SK-N-SH treated with all-trans-retinoic acid at 6 μM for 48 hours (cell line): ENCODE measurements at regions not wholly inside any gene's neighbourhood (a gene's known extent, or its start where the extent isn't known, plus 50 kb on each side); places are given as distances from the start of the nearest gene placed in this dataset.

Source experiments
- ATAC-seq: fragments of 200-7000 bp; cut with Tn5 transposase; 3 replicates; pipeline ENCODE4 v1.9.1; 2020; ENCODE audit warnings: mild to moderate bottlenecking, moderate library complexity
- ARNTL ChIP-seq: fragments of 450-650 bp; formaldehyde crosslinking; IDR thresholded peaks from 2 replicates; pipeline ENCODE4 v1.5.0; 2020; ENCODE audit warnings: low read depth, mild to moderate bottlenecking, moderate library complexity, borderline replicate concordance
- CSDC2 ChIP-seq: fragments of 250-450 bp; sonication (Bioruptor Pico); IDR thresholded peaks from 2 replicates; pipeline ENCODE4 v1.5.0; 2020; ENCODE audit warnings: mild to moderate bottlenecking, moderate library complexity
- CSRNP3 ChIP-seq: fragments of 250-450 bp; sonication (Bioruptor Pico); IDR thresholded peaks from 2 replicates; pipeline ENCODE4 v1.5.1; 2021; ENCODE audit warnings: mild to moderate bottlenecking, moderate library complexity
- ESRRG ChIP-seq: fragments of 250-450 bp; sonication (Bioruptor Pico); IDR thresholded peaks from 2 replicates; pipeline ENCODE4 v1.6.1; 2021; ENCODE audit warnings: mild to moderate bottlenecking
- GLIS3 ChIP-seq: fragments of 250-450 bp; sonication (Bioruptor Pico); IDR thresholded peaks from 2 replicates; pipeline ENCODE4 v1.5.0; 2020; ENCODE audit warnings: mild to moderate bottlenecking, moderate library complexity
- ISL1 ChIP-seq: fragments of 250-450 bp; sonication (Bioruptor Pico); IDR thresholded peaks from 2 replicates; pipeline ENCODE4 v2.1.2; 2022; ENCODE audit warnings: mild to moderate bottlenecking, moderate library complexity
- OSR1 ChIP-seq: fragments of 250-450 bp; sonication (Bioruptor Pico); IDR thresholded peaks from 2 replicates; pipeline ENCODE4 v1.8.0; 2022; ENCODE audit warnings: moderate library complexity, mild to moderate bottlenecking, inconsistent platforms
- PATZ1 ChIP-seq: fragments of 250-450 bp; sonication (Bioruptor Pico); IDR thresholded peaks from 2 replicates; pipeline ENCODE4 v1.8.0; 2020; ENCODE audit warnings: mild to moderate bottlenecking, moderate library complexity, borderline replicate concordance
- POU6F1 ChIP-seq: fragments of 250-450 bp; sonication (Bioruptor Pico); IDR thresholded peaks from 2 replicates; pipeline ENCODE4 v1.8.0; 2021; ENCODE audit warnings: low read depth, mild to moderate bottlenecking, moderate library complexity, borderline replicate concordance
- PPARA ChIP-seq: fragments of 250-450 bp; sonication (Bioruptor Pico); IDR thresholded peaks from 2 replicates; pipeline ENCODE4 v1.5.0; 2020; ENCODE audit warnings: mild to moderate bottlenecking, borderline replicate concordance
- RARB ChIP-seq: fragments of 250-450 bp; sonication (Bioruptor Pico); IDR thresholded peaks from 2 replicates; pipeline ENCODE4 v1.8.0; 2021; ENCODE audit warnings: mild to moderate bottlenecking, moderate library complexity
- SNAI2 ChIP-seq: fragments of 250-450 bp; sonication (Bioruptor Pico); IDR thresholded peaks from 2 replicates; pipeline ENCODE4 v1.5.0; 2020; ENCODE audit warnings: mild to moderate bottlenecking, moderate library complexity
- TOX ChIP-seq: fragments of 250-450 bp; sonication (Bioruptor Pico); IDR thresholded peaks from 2 replicates; pipeline ENCODE4 v1.8.0; 2021; ENCODE audit warnings: mild to moderate bottlenecking, moderate library complexity, borderline replicate concordance
- TSHZ2 ChIP-seq: fragments of 250-450 bp; sonication (Bioruptor Pico); IDR thresholded peaks from 2 replicates; pipeline ENCODE4 v1.5.0; 2020; ENCODE audit warnings: mild to moderate bottlenecking, moderate library complexity
- ZC3H10 ChIP-seq: fragments of 250-450 bp; sonication (Bioruptor Pico); IDR thresholded peaks from 2 replicates; pipeline ENCODE4 v1.5.1; 2021; ENCODE audit warnings: mild to moderate bottlenecking, moderate library complexity
- ZFP3 ChIP-seq: fragments of 250-450 bp; sonication (Bioruptor Pico); IDR thresholded peaks from 2 replicates; pipeline ENCODE4 v1.5.0; 2020; ENCODE audit warnings: mild to moderate bottlenecking, moderate library complexity
- ZFP30 ChIP-seq: fragments of 450-650 bp; formaldehyde crosslinking; IDR thresholded peaks from 2 replicates; pipeline ENCODE4 v1.5.0; 2022; ENCODE audit warnings: mild to moderate bottlenecking, moderate library complexity
- ZNF565 ChIP-seq: fragments of 450-650 bp; formaldehyde crosslinking; conservative IDR thresholded peaks from 2 replicates; pipeline ENCODE4 v1.5.0; 2020; ENCODE audit warnings: low read depth, mild to moderate bottlenecking, moderate library complexity
- ZNF70 ChIP-seq: fragments of 450-650 bp; formaldehyde crosslinking; IDR thresholded peaks from 2 replicates; pipeline ENCODE4 v1.5.0; 2020; ENCODE audit warnings: mild to moderate bottlenecking, moderate library complexity
- ZNF8 ChIP-seq: fragments of 450-650 bp; formaldehyde crosslinking; IDR thresholded peaks from 2 replicates; pipeline ENCODE4 v1.5.0; 2020; ENCODE audit warnings: mild to moderate bottlenecking, moderate library complexity
- TF ChIP-seq, protein P1 (sequence below): fragments of 250-450 bp; sonication (Bioruptor Pico); IDR thresholded peaks from 2 replicates; pipeline ENCODE4 v1.5.1; 2020; ENCODE audit warnings: low read depth, mild to moderate bottlenecking, moderate library complexity

DNA sequence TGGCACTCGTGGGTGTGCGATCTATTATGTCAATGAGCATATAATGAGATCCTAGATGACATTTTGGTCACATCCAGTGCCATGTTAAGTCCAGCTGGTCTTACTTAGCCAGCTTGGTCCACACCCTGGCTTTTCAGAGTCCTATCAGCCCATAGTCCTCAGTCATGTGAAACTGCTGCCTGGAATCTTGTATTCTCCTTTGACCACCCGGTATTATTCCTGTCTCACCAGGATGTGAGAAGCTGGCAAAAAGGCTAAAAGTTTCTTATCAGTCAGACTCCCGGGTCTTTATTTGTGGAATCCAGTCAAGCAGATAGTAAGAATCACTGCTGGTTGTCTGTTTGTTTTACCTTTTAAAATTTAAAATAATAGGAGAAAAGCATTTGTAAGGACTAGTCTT lies 705.6 kb upstream of the GHITM start:
- TF ChIP-seq PATZ1 (CRISPR knock-in tag) (no peak), GLIS3 (CRISPR knock-in tag) (no peak), ZNF70 (CRISPR knock-in tag) (no peak), RARB (CRISPR knock-in tag) (no peak), SNAI2 (CRISPR knock-in tag) (no peak), ARNTL (CRISPR knock-in tag) (no peak), ESRRG (CRISPR knock-in tag) (no peak), ZFP30 (CRISPR knock-in tag) (no peak), ISL1 (no peak), ZNF565 (CRISPR knock-in tag) (no peak), PPARA (CRISPR knock-in tag) (no peak), ZFP3 (CRISPR knock-in tag) (no peak), ZNF8 (no peak), CSDC2 (no peak), OSR1 (no peak), ZC3H10 (no peak), POU6F1 (CRISPR knock-in tag) (no peak), CSRNP3 (no peak)
- TF ChIP-seq, protein P1, sequence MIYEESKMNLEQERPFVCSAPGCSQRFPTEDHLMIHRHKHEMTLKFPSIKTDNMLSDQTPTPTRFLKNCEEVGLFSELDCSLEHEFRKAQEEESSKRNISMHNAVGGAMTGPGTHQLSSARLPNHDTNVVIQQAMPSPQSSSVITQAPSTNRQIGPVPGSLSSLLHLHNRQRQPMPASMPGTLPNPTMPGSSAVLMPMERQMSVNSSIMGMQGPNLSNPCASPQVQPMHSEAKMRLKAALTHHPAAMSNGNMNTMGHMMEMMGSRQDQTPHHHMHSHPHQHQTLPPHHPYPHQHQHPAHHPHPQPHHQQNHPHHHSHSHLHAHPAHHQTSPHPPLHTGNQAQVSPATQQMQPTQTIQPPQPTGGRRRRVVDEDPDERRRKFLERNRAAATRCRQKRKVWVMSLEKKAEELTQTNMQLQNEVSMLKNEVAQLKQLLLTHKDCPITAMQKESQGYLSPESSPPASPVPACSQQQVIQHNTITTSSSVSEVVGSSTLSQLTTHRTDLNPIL (CRISPR knock-in tag), result no peak
- no peak for ATAC-seq

DNA sequence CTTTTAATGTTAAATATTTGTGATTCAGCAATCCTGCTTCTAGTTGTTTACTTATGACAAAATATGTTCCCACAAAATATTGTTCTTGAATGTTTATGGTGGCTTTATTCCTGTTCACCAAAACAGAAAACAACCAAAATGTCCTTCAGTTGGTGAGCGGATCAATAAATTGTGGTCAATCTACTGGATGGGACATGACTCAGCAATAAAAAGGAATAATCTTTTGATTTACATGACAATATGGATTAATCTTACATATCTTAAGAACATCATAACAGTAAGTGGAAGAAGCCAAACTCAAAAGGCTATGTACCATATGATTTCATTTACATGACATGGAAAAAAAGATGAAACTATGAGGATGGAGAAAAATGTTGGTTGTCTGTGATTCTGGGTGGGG lies 691.3 kb upstream of the GHITM start:
- TF ChIP-seq ZNF565 (CRISPR knock-in tag), result no peak
- no peak for TF ChIP-seq POU6F1 (CRISPR knock-in tag)
- TF ChIP-seq OSR1, result no peak
- no peak for TF ChIP-seq TSHZ2 (CRISPR knock-in tag)
- TF ChIP-seq ISL1, result no peak
- TF ChIP-seq ZNF70 (CRISPR knock-in tag), result no peak
- TF ChIP-seq, protein P1 (CRISPR knock-in tag), result no peak
- no peak for TF ChIP-seq ZNF8
- no peak for TF ChIP-seq TOX (CRISPR knock-in tag)
- TF ChIP-seq ARNTL (CRISPR knock-in tag), result no peak
- no peak for TF ChIP-seq GLIS3 (CRISPR knock-in tag)
- no peak for TF ChIP-seq ZFP30 (CRISPR knock-in tag)
- no peak for ATAC-seq
